Sigmoid colon (tissue), 4 donors: ENCODE measurements at regions not wholly inside any gene's neighbourhood (a gene's known extent, or its start where the extent isn't known, plus 50 kb on each side); places are given as distances from the start of the nearest gene placed in this dataset.

ENCODE experiments used
- EP300 ChIP-seq, 4 donors: sonication (generic); formaldehyde crosslinking; IDR thresholded peaks; one replicate each; pipeline ENCODE4 v1.6.1; 2017; ENCODE audit warnings: antibody characterized with exemption in 4 of 4
- POLR2A ChIP-seq, 2 donors: fragments of 450-650 bp; IDR thresholded peaks; one replicate each; pipeline ENCODE4 v1.6.1; 2016; ENCODE audit warnings: antibody characterized with exemption in 2 of 2, mild to moderate bottlenecking in 2 of 2, moderate library complexity in 2 of 2
- POLR2AphosphoS5 ChIP-seq, 4 donors: sonication (generic); formaldehyde crosslinking; IDR thresholded peaks; one replicate each; pipeline ENCODE4 v1.6.1; 2017; ENCODE audit warnings: antibody characterized with exemption in 4 of 4
- TF ChIP-seq, protein P1 (sequence below), 4 experiments: fragments of 450-650 bp in 3 of 4; fragments of 200-600 bp in 1 of 4; IDR thresholded peaks; one replicate each; pipeline ENCODE4 v1.5.1; 2016 to 2019; ENCODE audit warnings: antibody characterized with exemption in 4 of 4, mild to moderate bottlenecking in 3 of 4, moderate library complexity in 2 of 4

GRCh38 chr3:72463083-72463482 lies 385.2 kb downstream of the SHQ1 start:
- TF ChIP-seq, protein P1, sequence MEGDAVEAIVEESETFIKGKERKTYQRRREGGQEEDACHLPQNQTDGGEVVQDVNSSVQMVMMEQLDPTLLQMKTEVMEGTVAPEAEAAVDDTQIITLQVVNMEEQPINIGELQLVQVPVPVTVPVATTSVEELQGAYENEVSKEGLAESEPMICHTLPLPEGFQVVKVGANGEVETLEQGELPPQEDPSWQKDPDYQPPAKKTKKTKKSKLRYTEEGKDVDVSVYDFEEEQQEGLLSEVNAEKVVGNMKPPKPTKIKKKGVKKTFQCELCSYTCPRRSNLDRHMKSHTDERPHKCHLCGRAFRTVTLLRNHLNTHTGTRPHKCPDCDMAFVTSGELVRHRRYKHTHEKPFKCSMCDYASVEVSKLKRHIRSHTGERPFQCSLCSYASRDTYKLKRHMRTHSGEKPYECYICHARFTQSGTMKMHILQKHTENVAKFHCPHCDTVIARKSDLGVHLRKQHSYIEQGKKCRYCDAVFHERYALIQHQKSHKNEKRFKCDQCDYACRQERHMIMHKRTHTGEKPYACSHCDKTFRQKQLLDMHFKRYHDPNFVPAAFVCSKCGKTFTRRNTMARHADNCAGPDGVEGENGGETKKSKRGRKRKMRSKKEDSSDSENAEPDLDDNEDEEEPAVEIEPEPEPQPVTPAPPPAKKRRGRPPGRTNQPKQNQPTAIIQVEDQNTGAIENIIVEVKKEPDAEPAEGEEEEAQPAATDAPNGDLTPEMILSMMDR (IDR thresholded peaks at IDR 0.05) = no peak
- TF ChIP-seq POLR2A (IDR thresholded peaks at IDR 0.05) (no peak), POLR2AphosphoS5 (IDR thresholded peaks at IDR 0.05) (no peak), EP300 (IDR thresholded peaks at IDR 0.05) (no peak)
